ENCODE measurements at regions not wholly inside any gene's neighbourhood (a gene's known extent, or its start where the extent isn't known, plus 50 kb on each side); places are given as distances from the start of the nearest gene placed in this dataset.

GRCh38 chr11:28938091-28938490 is 829.9 kb downstream of the METTL15 start:
- Mint-ChIP-seq H3K4me1 (no peaks in the 10 kb centered on the region), H3K36me3 (ENCODE audit: low read depth) (no peaks in the 10 kb centered on the region), H3K9me3 (no peaks in the 10 kb centered on the region), H3K27ac (ENCODE audit: unreplicated experiment) (no peak overlapping the region), H3K27me3 (ENCODE audit: low read depth) (no peaks in the 10 kb centered on the region), H3K4me3 (no peak overlapping the region)
- DNase-seq (ENCODE audit: low read depth, low spot score), result no peak
- TF ChIP-seq CTCF (conservative IDR thresholded peaks at IDR 0.05), result no peak

- no peak for DNase-seq (ENCODE audit: low read depth, low spot score)
Observed at GRCh38 chr11:28932940-28933339, 824.8 kb downstream of the METTL15 start.

GRCh38 chr11:28924004-28924403 is 815.8 kb downstream of the METTL15 start:
- no peak for TF ChIP-seq CTCF (conservative IDR thresholded peaks at IDR 0.05)
- no peak overlapping the region for H3K27ac Mint-ChIP-seq (ENCODE audit: unreplicated experiment)
- H3K9me3 Mint-ChIP-seq, result peaks cover 3% of the 10 kb centered on the region
- no peaks in the 10 kb centered on the region for H3K36me3 Mint-ChIP-seq (ENCODE audit: low read depth)
- H3K4me3 Mint-ChIP-seq, result no peak overlapping the region
- DNase-seq (ENCODE audit: low read depth, low spot score), result no peak
- H3K27me3 Mint-ChIP-seq (ENCODE audit: low read depth), result no peaks in the 10 kb centered on the region
- no peaks in the 10 kb centered on the region for H3K4me1 Mint-ChIP-seq

More at GRCh38 chr11:28932940-28933339, 824.8 kb downstream of the METTL15 start:
- Mint-ChIP-seq H3K27ac (ENCODE audit: unreplicated experiment) (no peak overlapping the region), H3K4me1 (no peaks in the 10 kb centered on the region), H3K9me3 (peaks cover 5% of the 10 kb centered on the region), H3K4me3 (no peak overlapping the region), H3K27me3 (ENCODE audit: low read depth) (no peaks in the 10 kb centered on the region), H3K36me3 (ENCODE audit: low read depth) (no peaks in the 10 kb centered on the region)
- TF ChIP-seq CTCF (conservative IDR thresholded peaks at IDR 0.05), result no peak

DNA sequence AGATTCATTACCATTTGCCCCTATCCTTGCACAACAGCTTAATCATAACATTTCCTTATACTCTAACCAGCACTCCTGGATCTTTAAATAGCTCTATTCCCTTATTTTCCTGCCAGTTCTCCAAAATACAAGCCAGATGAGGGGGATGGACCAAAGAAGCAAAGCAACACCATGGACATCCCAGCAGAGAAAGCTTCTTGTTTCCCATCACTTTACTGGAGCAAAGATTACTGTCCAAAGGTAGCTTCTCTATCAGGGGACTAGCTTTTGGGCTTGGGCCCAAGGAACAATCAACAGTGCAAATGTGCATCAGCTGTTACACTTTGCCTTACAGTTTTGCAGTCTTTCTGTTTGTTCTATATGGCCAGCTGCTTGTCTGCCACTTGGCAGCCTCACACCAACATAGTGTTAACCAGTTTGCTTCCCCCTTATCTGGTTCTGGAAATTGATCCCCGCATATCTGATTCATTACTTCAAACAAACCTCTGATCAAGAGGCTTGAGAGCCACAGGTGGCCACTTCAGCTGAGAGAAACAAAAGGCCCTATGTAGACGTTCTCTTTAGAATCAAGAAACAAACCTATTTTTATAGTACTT is 814.3 kb downstream of the METTL15 start:
- Mint-ChIP-seq H3K4me1 (no peaks in the 10 kb centered on the region), H3K36me3 (ENCODE audit: low read depth) (no peaks in the 10 kb centered on the region), H3K9me3 (no peaks in the 10 kb centered on the region), H3K4me3 (no peak overlapping the region), H3K27me3 (ENCODE audit: low read depth) (no peaks in the 10 kb centered on the region), H3K27ac (ENCODE audit: unreplicated experiment) (no peak overlapping the region)
- no peak for TF ChIP-seq CTCF (conservative IDR thresholded peaks at IDR 0.05)
- DNase-seq (ENCODE audit: low read depth, low spot score), result no peak

- TF ChIP-seq CTCF (conservative IDR thresholded peaks at IDR 0.05), result no peak
- Mint-ChIP-seq H3K9me3 (no peaks in the 10 kb centered on the region), H3K27ac (ENCODE audit: unreplicated experiment) (no peak overlapping the region), H3K4me1 (no peaks in the 10 kb centered on the region), H3K27me3 (ENCODE audit: low read depth) (no peaks in the 10 kb centered on the region), H3K36me3 (ENCODE audit: low read depth) (no peaks in the 10 kb centered on the region), H3K4me3 (no peak overlapping the region)
- DNase-seq (ENCODE audit: low read depth, low spot score), result no peak
Observed at GRCh38 chr11:28919194-28919593, 811.0 kb downstream of the METTL15 start.
